ENCODE measurements at regions not wholly inside any gene's neighbourhood (a gene's known extent, or its start where the extent isn't known, plus 50 kb on each side); places are given as distances from the start of the nearest gene placed in this dataset.

DNA sequence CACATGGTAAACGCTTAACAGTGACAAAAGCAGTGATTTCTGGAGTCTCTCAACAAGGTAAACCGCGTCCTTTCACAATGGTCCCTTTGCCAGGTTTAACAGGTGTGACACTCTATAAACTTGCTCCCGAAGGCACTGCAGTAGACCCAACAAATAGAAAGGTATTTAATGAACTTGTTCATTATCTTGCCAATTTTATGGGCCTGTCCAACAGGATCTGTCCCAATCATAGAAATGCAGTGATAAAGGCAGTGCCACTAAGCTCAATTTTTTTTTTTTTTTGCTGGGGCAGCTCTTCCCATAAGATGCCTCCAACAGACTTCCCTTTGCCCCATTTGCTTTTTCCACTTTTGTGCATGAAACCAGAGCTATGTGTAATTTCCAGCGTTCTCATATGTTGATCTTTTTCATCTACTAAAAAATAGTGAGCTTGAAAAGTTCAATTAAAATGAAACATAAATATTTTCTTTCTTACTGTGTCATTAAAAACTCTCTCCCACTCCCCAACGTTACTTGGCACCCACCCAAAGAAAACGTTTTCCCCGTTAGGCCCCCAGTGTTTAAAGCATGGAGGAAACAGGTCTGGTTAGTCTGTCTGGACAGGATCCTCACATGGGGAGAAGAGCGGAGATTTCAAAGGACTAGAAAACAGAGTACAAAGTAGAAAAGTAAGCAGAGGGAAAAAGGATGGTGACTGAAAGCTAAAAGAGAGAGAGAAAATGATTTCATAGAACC lies 80.9 kb upstream of the SPATA31D4 start:
- no peak for TF ChIP-seq ZFX (IDR thresholded peaks at IDR 0.05)
- TF ChIP-seq, protein P1, sequence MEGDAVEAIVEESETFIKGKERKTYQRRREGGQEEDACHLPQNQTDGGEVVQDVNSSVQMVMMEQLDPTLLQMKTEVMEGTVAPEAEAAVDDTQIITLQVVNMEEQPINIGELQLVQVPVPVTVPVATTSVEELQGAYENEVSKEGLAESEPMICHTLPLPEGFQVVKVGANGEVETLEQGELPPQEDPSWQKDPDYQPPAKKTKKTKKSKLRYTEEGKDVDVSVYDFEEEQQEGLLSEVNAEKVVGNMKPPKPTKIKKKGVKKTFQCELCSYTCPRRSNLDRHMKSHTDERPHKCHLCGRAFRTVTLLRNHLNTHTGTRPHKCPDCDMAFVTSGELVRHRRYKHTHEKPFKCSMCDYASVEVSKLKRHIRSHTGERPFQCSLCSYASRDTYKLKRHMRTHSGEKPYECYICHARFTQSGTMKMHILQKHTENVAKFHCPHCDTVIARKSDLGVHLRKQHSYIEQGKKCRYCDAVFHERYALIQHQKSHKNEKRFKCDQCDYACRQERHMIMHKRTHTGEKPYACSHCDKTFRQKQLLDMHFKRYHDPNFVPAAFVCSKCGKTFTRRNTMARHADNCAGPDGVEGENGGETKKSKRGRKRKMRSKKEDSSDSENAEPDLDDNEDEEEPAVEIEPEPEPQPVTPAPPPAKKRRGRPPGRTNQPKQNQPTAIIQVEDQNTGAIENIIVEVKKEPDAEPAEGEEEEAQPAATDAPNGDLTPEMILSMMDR (conservative IDR thresholded peaks at IDR 0.05) = no peak
- H3K27ac ChIP-seq = no peak overlapping the region; the same call in 1 of the 2 replicates

DNA sequence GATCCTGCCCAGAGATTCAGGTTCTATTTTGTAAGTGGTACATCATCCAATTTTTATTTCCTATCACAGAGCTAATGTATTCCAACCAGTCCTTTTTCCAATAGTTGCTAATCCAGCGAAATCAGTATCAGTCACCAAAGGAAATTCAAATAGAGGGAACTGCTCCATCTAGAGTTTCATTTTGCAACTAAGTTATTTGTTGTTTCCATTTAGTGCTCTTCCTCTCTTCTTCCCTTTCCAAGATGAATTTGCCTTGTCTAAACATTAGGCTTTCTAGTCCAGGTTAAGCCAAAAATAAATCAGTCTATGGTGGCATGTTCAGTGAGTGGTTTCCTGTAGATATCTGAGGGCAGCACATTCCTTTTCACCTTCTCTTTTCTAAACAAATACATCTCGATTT lies 79.8 kb upstream of the SPATA31D4 start:
- TF ChIP-seq, protein P1 (conservative IDR thresholded peaks at IDR 0.05) = peak; percentile 68
- TF ChIP-seq ZFX (IDR thresholded peaks at IDR 0.05) = no peak

DNA sequence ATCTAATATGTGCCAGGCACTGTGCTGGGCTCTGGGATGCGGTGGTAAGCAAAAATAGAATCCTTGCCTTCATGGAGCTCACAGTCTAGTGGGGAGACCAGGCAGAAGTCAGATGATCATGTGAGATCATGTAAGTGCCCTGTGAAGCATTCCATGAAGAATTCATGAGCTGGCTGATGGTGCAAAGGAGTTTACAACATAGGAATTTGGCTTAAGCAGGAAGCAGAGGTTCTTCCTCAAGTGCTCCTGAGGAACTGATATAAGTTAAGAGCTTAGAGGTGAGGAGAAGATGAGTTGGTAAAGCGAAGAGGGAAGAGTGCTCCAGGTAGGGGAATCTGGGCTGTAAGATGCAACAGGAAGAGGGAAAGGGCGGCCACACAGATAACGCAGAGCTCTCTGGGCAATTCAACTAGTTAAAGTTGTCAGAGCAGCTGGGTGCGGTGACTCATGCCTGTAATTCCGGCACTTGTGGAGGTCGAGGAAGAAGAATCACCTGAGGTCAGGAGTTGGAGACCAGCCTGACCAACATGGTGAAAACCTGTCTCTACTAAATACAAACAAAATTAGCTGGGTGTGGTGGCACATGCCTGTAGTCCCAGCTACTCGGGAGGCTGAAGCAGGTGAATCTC lies 78.5 kb upstream of the SPATA31D4 start:
- no peak overlapping the region; the same call in 1 of the 2 replicates for H3K27ac ChIP-seq
- no peak for TF ChIP-seq ZFX (IDR thresholded peaks at IDR 0.05)
- TF ChIP-seq, protein P1 (conservative IDR thresholded peaks at IDR 0.05) = no peak

More for the DNA sequence above, 79.8 kb upstream of the SPATA31D4 start:
- H3K27ac ChIP-seq = no peak overlapping the region

DNA sequence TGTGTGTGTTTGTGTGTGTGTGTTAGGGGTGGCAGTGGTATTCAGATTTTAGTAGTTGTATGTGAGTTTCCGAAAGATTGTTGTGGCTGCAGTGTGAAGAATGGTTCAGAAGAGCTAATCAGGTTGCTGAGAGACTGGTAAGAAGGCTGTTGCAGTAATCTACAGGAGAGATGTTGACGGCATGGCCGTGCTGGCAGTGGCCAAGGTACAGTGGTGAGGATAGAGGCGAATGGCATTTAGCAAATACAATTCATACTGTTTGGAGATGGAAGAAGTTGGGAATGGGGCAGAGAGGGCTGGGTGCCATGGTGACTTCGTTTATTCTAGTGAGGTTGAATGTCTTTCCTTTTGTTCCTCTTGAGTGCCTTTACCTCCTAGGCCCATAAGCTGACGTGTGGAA lies 77.5 kb upstream of the SPATA31D4 start:
- TF ChIP-seq, protein P1 (conservative IDR thresholded peaks at IDR 0.05) = no peak
- no peak overlapping the region; the same call in 1 of the 2 replicates for H3K27ac ChIP-seq

DNA sequence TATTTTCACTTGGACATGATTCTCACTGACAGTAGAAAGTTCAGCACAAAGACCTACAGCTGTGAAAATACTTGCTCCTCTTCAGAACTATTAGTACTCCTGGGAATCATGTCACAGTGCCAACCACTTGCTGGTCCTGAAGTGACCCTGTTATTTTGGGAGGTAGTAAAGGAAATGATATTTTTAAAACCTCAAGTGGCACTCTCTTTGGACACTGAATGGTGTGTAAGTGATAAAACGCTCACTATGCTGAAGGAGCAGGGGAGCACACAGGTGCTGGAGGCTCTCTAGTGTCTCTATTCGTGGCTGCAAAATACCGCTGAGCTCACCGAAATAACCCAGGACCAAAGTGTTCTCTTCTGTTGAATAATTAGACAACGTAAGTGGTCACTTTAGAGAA lies 76.9 kb upstream of the SPATA31D4 start:
- H3K27ac ChIP-seq = no peak overlapping the region
- TF ChIP-seq ZFX (IDR thresholded peaks at IDR 0.05) = no peak
- TF ChIP-seq, protein P1 (conservative IDR thresholded peaks at IDR 0.05) = no peak

DNA sequence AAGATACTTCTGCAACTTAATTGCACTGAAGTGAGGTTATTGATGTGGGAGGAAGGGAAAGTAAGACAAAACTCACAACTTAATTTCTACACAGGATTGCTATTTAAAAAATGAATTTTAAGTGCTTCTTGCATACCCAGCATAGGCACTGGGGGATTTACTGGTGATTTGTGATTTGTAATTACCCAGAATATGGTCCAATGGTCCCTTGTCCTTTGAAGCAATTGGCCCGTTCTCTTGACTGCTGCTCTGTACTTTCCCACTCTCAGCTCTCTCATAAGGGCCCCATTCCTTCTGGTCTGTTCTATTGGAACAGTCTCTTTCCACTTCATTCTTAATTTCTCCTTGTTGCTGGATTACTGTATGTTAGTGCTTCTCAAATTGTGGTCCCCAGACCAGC lies 75.4 kb upstream of the SPATA31D4 start:
- no peak overlapping the region for H3K27ac ChIP-seq
- TF ChIP-seq, protein P1 (conservative IDR thresholded peaks at IDR 0.05) = no peak
- no peak for TF ChIP-seq ZFX (IDR thresholded peaks at IDR 0.05)

DNA sequence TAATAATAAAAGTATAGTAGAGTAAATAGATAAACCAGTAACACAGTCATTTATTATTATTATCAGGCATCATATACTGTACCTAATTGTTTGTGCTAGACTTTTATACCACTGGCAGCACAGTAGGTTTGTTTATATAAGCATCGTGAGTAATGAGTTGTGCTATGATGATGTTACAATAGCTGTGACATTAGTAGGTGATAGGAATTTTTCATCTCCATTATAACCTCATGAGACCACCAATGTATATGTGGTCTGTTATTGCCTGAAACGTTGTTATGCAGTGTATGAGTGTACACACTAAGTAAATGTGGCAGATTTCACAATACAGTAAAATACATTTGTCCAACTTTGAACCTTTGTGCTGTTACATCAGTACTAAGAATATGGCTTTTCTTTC lies 72.7 kb upstream of the SPATA31D4 start:
- no peak for TF ChIP-seq ZFX (IDR thresholded peaks at IDR 0.05)
- TF ChIP-seq, protein P1 (conservative IDR thresholded peaks at IDR 0.05) = no peak
- peak overlapping the region; percentile 35 for H3K27ac ChIP-seq
